GM12875 (cell line): ENCODE measurements at regions not wholly inside any gene's neighbourhood (a gene's known extent, or its start where the extent isn't known, plus 50 kb on each side); places are given as distances from the start of the nearest gene placed in this dataset.
"Not testable (repeated sequence)": the region's sequence is repeated elsewhere in the genome, so short reads cannot be mapped to it uniquely, and the experiment has no call there.

Source experiments
- H3K4me3 ChIP-seq: one replicate; pipeline ENCODE4 v1.5.1; 2011; ENCODE audit warnings: low read depth, low read length, control low read depth
- TF ChIP-seq, protein P1 (sequence below): IDR thresholded peaks from 2 replicates; pipeline ENCODE4 v1.5.1; 2011; ENCODE audit warnings: low read depth, mild to moderate bottlenecking, control low read depth, inconsistent platforms, low read length, moderate library complexity, borderline replicate concordance; ENCODE audit not compliant: insufficient read depth

GRCh38 chr3:10688126-10688525 is 127.9 kb upstream of the SLC6A11 start:
- H3K4me3 ChIP-seq, result no peak overlapping the region
- TF ChIP-seq, protein P1, sequence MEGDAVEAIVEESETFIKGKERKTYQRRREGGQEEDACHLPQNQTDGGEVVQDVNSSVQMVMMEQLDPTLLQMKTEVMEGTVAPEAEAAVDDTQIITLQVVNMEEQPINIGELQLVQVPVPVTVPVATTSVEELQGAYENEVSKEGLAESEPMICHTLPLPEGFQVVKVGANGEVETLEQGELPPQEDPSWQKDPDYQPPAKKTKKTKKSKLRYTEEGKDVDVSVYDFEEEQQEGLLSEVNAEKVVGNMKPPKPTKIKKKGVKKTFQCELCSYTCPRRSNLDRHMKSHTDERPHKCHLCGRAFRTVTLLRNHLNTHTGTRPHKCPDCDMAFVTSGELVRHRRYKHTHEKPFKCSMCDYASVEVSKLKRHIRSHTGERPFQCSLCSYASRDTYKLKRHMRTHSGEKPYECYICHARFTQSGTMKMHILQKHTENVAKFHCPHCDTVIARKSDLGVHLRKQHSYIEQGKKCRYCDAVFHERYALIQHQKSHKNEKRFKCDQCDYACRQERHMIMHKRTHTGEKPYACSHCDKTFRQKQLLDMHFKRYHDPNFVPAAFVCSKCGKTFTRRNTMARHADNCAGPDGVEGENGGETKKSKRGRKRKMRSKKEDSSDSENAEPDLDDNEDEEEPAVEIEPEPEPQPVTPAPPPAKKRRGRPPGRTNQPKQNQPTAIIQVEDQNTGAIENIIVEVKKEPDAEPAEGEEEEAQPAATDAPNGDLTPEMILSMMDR, result no peak

DNA sequence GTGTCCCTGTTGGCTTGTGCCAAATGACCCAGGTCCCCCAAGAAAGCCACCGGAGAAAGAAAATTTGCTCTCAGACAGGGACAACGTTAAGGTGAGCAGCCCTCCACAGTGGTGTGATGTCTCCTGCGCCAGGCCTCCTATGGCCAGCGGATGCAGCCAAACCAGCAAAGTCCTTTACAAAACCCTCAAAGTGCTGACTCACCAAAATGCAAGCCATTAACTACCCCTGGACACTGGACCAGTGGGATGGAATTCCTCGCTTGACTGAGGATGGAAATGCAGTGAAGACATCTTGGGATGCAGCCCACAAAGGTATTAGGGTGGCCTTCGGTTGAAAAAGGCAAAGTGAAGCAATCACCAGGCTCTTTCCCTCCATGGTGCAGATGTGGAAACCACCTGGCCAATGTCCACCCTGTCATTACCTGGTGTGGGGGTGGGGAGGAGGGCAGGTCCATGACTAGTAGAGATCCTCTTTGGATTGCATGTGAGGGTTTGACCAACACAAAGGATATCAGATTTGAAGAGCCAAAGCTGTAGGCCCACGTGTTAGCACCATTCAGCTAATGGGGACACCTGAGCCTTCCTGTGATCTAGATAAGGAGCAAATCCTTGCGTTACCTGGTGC is 127.4 kb upstream of the SLC6A11 start:
- TF ChIP-seq, protein P1, result no peak

GRCh38 chr3:10692039-10692622 is 123.9 kb upstream of the SLC6A11 start:
- TF ChIP-seq, protein P1, result no peak
- no peak overlapping the region for H3K4me3 ChIP-seq

More for the DNA sequence above, 127.4 kb upstream of the SLC6A11 start:
- H3K4me3 ChIP-seq, result no peak overlapping the region

- no peak overlapping the region for H3K4me3 ChIP-seq
- TF ChIP-seq, protein P1, result no peak
These were observed 122.6 kb upstream of the SLC6A11 start for GRCh38 chr3:10693457-10693856.

- H3K4me3 ChIP-seq, result no peak overlapping the region
- TF ChIP-seq, protein P1, result no peak
These were observed 121.8 kb upstream of the SLC6A11 start for GRCh38 chr3:10694179-10694578.

DNA sequence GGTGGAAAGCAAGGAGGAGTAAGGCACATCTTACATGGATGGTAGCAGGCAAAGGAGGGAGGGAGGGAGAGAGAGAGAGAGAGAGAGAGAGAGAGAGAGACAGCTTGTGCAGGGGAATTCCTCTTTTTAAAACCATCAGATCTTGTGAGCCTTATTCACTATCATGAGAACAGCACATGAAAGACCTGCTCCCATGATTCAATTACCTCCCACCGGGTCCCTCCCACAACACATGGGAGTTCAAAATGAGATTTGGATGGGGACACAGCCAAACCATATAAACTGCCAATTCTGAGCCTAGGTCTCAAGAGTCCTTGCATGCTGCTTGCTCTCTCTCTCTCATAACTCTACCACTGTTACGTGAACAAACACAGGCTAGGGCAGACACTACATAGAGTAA is 120.8 kb upstream of the SLC6A11 start:
- H3K4me3 ChIP-seq, result not testable (repeated sequence)

- no peak overlapping the region for H3K4me3 ChIP-seq
- TF ChIP-seq, protein P1, result no peak
These were observed 120.3 kb upstream of the SLC6A11 start for GRCh38 chr3:10695595-10696285.
